ENCODE measurements at regions not wholly inside any gene's neighbourhood (a gene's known extent, or its start where the extent isn't known, plus 50 kb on each side); places are given as distances from the start of the nearest gene placed in this dataset.

DNA sequence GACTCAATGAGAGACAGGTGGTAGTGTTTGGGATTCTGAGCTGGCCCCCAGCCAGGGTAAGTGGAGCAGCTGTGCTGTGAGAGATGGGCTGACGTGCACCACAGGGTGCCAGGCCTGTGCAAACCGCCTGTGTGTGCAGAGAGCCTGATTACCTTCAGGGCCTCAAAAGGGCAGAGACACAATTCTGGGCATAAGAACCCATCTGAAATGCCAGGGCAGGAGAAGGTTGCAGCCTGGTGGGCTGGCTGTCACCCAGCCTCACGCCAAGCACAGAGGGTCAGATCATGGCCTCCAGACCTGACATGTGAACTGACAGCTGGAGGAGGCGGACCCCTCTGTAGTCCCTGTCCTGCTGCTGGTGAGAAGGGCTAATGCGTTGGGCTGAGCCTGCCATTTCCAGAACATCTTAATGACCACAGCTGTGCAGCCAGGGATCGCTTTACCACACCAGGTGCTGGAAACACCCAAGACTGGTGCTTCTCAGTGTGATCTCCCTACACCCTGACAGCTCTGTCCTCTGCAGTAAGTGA is 100.9 kb downstream of the ARL4C start:
- H3K27ac Mint-ChIP-seq (ENCODE audit: unreplicated experiment): no peak overlapping the region
- no peak for DNase-seq
- H3K4me1 Mint-ChIP-seq (ENCODE audit: low read depth, unreplicated experiment): no peaks in the 10 kb centered on the region
- CTCF ChIA-PET: interaction anchor here (0.6 kb wide), 4 partner anchors 38 to 120 kb away, joined by 3 to 5 read pairs (median 4); no protein-coding TSS in a partner anchor
- TF ChIP-seq CTCF (IDR thresholded peaks at IDR 0.05; ENCODE audit: unreplicated experiment): no peak
- no peaks in the 10 kb centered on the region for H3K36me3 Mint-ChIP-seq (ENCODE audit: insufficient read depth, unreplicated experiment)
- no TSS peak for BruUV-seq (replicated peaks)
- no peaks in the 10 kb centered on the region for H3K9me3 Mint-ChIP-seq (ENCODE audit: low read depth, unreplicated experiment)
- H3K4me3 Mint-ChIP-seq (ENCODE audit: low read depth, unreplicated experiment): no peak overlapping the region
- intact Hi-C loops (cut with micrococcal nuclease; ENCODE audit: unreplicated experiment): no loop called here
- H3K27me3 Mint-ChIP-seq (ENCODE audit: unreplicated experiment): peaks cover 14% of the 10 kb centered on the region

GRCh38 chr2:234394450-234394849 is 102.4 kb downstream of the ARL4C start:
- intact Hi-C loops (cut with micrococcal nuclease; ENCODE audit: unreplicated experiment): no loop called here
- CTCF ChIA-PET: interaction anchor here (0.8 kb wide), 1 partner anchor 17 kb away, joined by 4 read pairs; no protein-coding TSS in a partner anchor
- no peak overlapping the region for H3K4me3 Mint-ChIP-seq (ENCODE audit: low read depth, unreplicated experiment)

GRCh38 chr2:234393354-234393753 is 103.5 kb downstream of the ARL4C start:
- no peak for DNase-seq
- CTCF ChIA-PET: no interaction called here
- Mint-ChIP-seq H3K9me3 (ENCODE audit: low read depth, unreplicated experiment) (no peaks in the 10 kb centered on the region), H3K27ac (ENCODE audit: unreplicated experiment) (no peak overlapping the region), H3K36me3 (ENCODE audit: insufficient read depth, unreplicated experiment) (no peaks in the 10 kb centered on the region), H3K4me3 (ENCODE audit: low read depth, unreplicated experiment) (no peak overlapping the region), H3K27me3 (ENCODE audit: unreplicated experiment) (peaks cover 14% of the 10 kb centered on the region), H3K4me1 (ENCODE audit: low read depth, unreplicated experiment) (no peaks in the 10 kb centered on the region)
- intact Hi-C loops (cut with micrococcal nuclease; ENCODE audit: unreplicated experiment): no loop called here
- no peak for TF ChIP-seq CTCF (IDR thresholded peaks at IDR 0.05; ENCODE audit: unreplicated experiment)
- BruUV-seq (replicated peaks): no TSS peak

More at GRCh38 chr2:234394450-234394849, 102.4 kb downstream of the ARL4C start:
- Mint-ChIP-seq H3K27ac (ENCODE audit: unreplicated experiment) (no peak overlapping the region), H3K36me3 (ENCODE audit: insufficient read depth, unreplicated experiment) (no peaks in the 10 kb centered on the region), H3K9me3 (ENCODE audit: low read depth, unreplicated experiment) (no peaks in the 10 kb centered on the region), H3K4me1 (ENCODE audit: low read depth, unreplicated experiment) (no peaks in the 10 kb centered on the region), H3K27me3 (ENCODE audit: unreplicated experiment) (peaks cover 14% of the 10 kb centered on the region)
- no peak for DNase-seq
- BruUV-seq (replicated peaks): no TSS peak
- no peak for TF ChIP-seq CTCF (IDR thresholded peaks at IDR 0.05; ENCODE audit: unreplicated experiment)

DNA sequence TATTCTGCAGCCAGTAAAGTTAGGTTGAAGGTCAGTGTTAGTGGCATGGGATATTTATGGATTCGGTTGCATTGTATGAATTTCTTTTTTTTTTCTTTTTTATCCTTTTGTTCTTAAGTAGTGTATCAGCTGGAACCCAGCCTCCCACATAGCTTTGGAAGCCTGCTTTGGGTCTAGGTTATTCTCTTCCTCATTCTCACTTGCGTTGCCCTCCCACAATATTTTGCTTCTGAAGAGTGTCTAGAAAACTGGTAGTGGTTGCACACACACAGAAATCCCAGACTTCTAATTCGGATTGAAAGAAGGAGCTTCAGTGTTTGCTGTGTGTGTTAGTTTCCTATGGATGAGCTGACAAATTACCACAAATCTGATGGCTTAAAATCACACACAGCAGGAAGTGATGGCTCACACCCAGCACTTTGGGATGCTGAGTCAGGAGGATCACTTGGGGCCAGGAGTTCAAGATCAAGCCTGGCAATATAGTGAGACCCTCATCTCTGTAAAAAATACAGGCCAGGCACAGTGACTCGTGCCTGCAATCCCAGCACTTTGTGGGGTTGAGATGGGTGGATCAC is 104.8 kb downstream of the ARL4C start:
- no peak overlapping the region for H3K27ac Mint-ChIP-seq (ENCODE audit: unreplicated experiment)
- peaks cover 14% of the 10 kb centered on the region for H3K27me3 Mint-ChIP-seq (ENCODE audit: unreplicated experiment)
- BruUV-seq (replicated peaks): no TSS peak
- no peak overlapping the region for H3K4me3 Mint-ChIP-seq (ENCODE audit: low read depth, unreplicated experiment)
- H3K9me3 Mint-ChIP-seq (ENCODE audit: low read depth, unreplicated experiment): no peaks in the 10 kb centered on the region
- no peak for TF ChIP-seq CTCF (IDR thresholded peaks at IDR 0.05; ENCODE audit: unreplicated experiment)
- intact Hi-C loops (cut with micrococcal nuclease; ENCODE audit: unreplicated experiment): no loop called here
- H3K36me3 Mint-ChIP-seq (ENCODE audit: insufficient read depth, unreplicated experiment): no peaks in the 10 kb centered on the region
- no peaks in the 10 kb centered on the region for H3K4me1 Mint-ChIP-seq (ENCODE audit: low read depth, unreplicated experiment)
- CTCF ChIA-PET: no interaction called here
- DNase-seq: no peak

Measured in Calu3 (cell line).